ENCODE measurements at regions not wholly inside any gene's neighbourhood (a gene's known extent, or its start where the extent isn't known, plus 50 kb on each side); places are given as distances from the start of the nearest gene placed in this dataset.

- H3K27ac ChIP-seq: no peak overlapping the region
- TF ChIP-seq CTCF (conservative IDR thresholded peaks at IDR 0.05) (no peak), ZFX (IDR thresholded peaks at IDR 0.05) (no peak)
Observed at GRCh38 chr3:13178107-13178506, 104.9 kb upstream of the IQSEC1 start.

- no peak overlapping the region for H3K27ac ChIP-seq
- TF ChIP-seq ZFX (IDR thresholded peaks at IDR 0.05): no peak
- TF ChIP-seq CTCF (conservative IDR thresholded peaks at IDR 0.05): no peak
Observed at GRCh38 chr3:13177641-13178040, 104.4 kb upstream of the IQSEC1 start.

- no peak overlapping the region for H3K27ac ChIP-seq
- TF ChIP-seq CTCF (conservative IDR thresholded peaks at IDR 0.05): no peak
- no peak for TF ChIP-seq ZFX (IDR thresholded peaks at IDR 0.05)
Observed at GRCh38 chr3:13177236-13177635, 104.0 kb upstream of the IQSEC1 start.

- TF ChIP-seq ZFX (IDR thresholded peaks at IDR 0.05) (no peak), CTCF (conservative IDR thresholded peaks at IDR 0.05) (no peak)
- no peak overlapping the region for H3K27ac ChIP-seq
Observed at GRCh38 chr3:13176445-13176844, 103.2 kb upstream of the IQSEC1 start.

- no peak for TF ChIP-seq CTCF (conservative IDR thresholded peaks at IDR 0.05)
- TF ChIP-seq ZFX (IDR thresholded peaks at IDR 0.05): no peak
- no peak overlapping the region for H3K27ac ChIP-seq
Observed at GRCh38 chr3:13174803-13175135, 101.5 kb upstream of the IQSEC1 start.

GRCh38 chr3:13174011-13174802 lies 101.0 kb upstream of the IQSEC1 start:
- no peak overlapping the region for H3K27ac ChIP-seq
- TF ChIP-seq CTCF (conservative IDR thresholded peaks at IDR 0.05) (no peak), ZFX (IDR thresholded peaks at IDR 0.05) (no peak)

- TF ChIP-seq ZFX (IDR thresholded peaks at IDR 0.05): no peak
- no peak for TF ChIP-seq CTCF (conservative IDR thresholded peaks at IDR 0.05)
- no peak overlapping the region for H3K27ac ChIP-seq
Observed at GRCh38 chr3:13173186-13173585, 100.0 kb upstream of the IQSEC1 start.
